NB4 (cell line): ENCODE measurements at regions not wholly inside any gene's neighbourhood (a gene's known extent, or its start where the extent isn't known, plus 50 kb on each side); places are given as distances from the start of the nearest gene placed in this dataset.
A peak's percentile ranks its signal among the peaks of the same experiment; 100 is the strongest.
"Not testable (repeated sequence)": the region's sequence is repeated elsewhere in the genome, so short reads cannot be mapped to it uniquely, and the experiment has no call there.

Experiments used
- DNase-seq: peaks from one replicate; pipeline ENCODE4 v3.0.0; 2010; ENCODE audit warnings: low read depth
- H3K4me3 ChIP-seq: one replicate; pipeline ENCODE4 v1.5.1; 2011; ENCODE audit warnings: mild to moderate bottlenecking, low read depth, low read length, moderate library complexity
- MYC ChIP-seq: IDR thresholded peaks from 2 replicates; pipeline ENCODE4 v1.6.1; 2011; ENCODE audit warnings: low read depth, low read length
- POLR2A ChIP-seq: IDR thresholded peaks from 2 replicates; pipeline ENCODE4 v1.6.1; 2011; ENCODE audit warnings: mild to moderate bottlenecking; ENCODE audit not compliant: insufficient read length; ENCODE audit errors: extremely low read depth
- TF ChIP-seq, protein P1 (sequence below): IDR thresholded peaks from one replicate; pipeline ENCODE4 v1.5.1; 2012; ENCODE audit warnings: low read depth, low read length
- TF ChIP-seq, protein P2 (sequence below): IDR thresholded peaks from 2 replicates; pipeline ENCODE4 v1.6.1; 2011; ENCODE audit warnings: low read depth, low read length

DNA sequence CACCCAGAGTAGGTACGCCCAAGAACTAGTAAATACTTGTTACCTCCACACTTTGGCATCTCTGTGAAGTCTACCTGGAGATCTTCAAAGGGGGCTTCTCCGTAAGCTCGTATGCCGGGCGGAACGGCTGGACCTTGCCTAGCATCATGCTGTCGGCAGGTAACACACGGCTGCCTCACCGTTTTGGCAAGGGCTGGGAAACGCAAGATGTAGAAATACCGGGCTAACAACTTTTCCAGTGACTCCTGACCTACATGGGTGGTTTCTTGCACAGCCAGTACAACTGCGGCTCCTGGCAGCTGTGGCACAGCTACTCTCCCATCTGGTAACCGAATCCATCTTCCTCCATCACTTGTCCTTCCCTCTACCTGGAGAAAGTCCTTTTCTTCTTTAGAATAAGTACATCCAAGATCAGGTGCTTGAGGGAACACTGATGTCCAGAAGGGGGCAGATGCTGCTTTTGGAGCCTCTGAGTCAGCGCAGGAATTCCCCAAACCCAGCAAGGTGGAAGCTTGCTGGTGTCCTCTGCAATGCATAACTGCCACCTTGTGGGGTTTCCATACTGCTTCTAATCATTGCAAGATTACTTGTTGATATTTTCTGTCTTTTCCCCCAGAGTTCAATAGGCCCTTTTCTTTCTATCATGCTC is 59.7 kb upstream of the FRG2C start:
- not testable (repeated sequence) for H3K4me3 ChIP-seq
- TF ChIP-seq, protein P1, sequence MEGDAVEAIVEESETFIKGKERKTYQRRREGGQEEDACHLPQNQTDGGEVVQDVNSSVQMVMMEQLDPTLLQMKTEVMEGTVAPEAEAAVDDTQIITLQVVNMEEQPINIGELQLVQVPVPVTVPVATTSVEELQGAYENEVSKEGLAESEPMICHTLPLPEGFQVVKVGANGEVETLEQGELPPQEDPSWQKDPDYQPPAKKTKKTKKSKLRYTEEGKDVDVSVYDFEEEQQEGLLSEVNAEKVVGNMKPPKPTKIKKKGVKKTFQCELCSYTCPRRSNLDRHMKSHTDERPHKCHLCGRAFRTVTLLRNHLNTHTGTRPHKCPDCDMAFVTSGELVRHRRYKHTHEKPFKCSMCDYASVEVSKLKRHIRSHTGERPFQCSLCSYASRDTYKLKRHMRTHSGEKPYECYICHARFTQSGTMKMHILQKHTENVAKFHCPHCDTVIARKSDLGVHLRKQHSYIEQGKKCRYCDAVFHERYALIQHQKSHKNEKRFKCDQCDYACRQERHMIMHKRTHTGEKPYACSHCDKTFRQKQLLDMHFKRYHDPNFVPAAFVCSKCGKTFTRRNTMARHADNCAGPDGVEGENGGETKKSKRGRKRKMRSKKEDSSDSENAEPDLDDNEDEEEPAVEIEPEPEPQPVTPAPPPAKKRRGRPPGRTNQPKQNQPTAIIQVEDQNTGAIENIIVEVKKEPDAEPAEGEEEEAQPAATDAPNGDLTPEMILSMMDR, result peak; percentile 6
- peak; percentile 23 for DNase-seq

DNA sequence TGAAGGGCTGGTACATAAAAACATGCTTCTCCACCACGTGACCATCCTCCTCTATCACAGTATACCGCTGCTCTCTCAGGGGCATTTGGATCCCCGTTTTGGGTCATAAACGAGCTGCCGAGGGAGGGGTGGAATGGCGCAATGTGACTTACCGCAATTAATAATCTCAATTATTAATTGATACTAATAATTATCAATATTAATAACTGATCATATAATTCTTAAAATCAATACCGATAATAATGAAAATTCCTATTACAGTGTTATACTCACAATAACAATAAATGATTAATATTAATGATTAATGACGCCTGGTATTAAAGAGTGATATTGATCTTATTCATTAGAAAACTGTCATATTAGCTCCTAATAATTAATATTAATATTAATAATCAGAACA is 56.1 kb upstream of the FRG2C start:
- not testable (repeated sequence) for DNase-seq, H3K4me3 ChIP-seq

DNA sequence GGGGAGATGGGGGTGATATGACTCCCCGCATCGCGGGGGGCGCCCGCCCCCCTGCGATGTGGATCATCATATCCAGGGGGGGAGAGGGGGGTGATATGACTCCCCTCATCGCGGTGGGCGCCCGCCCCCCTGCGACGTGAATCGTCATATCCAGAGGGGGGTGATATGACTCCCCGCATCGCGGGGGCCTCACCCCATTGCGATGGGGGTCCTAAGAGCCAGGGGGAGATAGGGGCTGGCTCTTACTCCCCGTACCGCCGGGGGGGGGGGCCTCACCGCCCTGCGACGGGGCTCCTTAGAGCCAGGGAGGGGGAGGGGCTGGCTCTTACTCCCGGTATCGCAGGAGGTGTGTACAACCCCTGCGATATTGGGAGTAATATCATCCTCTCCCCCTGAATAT is 54.5 kb upstream of the FRG2C start:
- not testable (repeated sequence) for H3K4me3 ChIP-seq, DNase-seq

DNA sequence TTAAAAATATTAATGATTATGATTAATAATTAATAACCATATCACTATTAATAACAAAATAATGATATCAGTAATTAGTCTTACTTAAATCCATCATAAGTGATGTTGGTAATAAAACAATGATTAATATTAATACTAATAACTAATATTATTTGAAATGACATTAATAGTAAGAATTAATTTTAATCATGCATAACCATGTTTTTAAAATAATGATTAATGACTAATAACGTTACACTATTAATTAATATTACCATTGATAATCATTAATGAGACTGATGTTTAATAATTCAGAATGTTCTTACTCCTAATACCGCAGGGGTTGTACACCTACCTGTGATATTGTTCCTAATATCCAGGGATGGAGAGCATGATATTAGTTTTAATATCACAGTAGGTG is 53.4 kb upstream of the FRG2C start:
- no peak for DNase-seq
- TF ChIP-seq POLR2A (no peak), MYC (no peak)
- TF ChIP-seq, protein P1, result no peak
- TF ChIP-seq, protein P2, sequence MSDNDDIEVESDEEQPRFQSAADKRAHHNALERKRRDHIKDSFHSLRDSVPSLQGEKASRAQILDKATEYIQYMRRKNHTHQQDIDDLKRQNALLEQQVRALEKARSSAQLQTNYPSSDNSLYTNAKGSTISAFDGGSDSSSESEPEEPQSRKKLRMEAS, result no peak
- no peak overlapping the region for H3K4me3 ChIP-seq

DNA sequence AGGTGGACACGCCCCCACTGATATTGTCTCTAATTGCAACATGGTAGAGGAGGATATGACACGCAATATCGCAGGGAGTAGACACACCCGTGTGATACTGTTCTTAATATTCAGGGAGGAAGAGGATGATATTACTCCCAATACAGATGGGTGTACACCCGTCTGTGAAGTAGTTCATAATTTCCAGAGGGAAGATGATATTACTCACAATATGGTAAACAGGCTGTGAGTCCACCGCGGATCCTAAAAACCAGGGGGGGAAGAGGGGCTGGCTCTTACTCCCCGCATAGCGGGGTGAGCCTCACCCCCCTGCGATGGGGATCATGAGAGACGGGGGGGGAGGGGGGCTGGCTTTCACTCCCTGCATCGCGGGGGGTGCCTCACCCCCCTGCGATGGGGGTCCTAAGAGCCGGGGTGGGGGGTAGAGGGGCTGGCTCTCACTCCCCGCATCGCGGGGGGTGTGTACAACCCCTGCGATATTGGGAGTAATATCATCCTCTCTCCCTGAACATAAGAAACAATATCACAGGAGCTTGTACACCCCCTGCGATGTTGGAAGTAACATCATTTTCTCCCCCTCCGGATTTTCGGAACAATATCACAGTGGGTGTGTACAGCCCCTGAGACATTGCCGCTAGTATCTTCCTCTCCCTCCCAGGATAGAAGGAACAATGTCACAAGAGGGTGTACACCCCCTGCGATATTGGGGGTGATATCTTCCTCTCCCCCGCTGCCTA is 52.2 kb upstream of the FRG2C start:
- DNase-seq, H3K4me3 ChIP-seq: not testable (repeated sequence)
